ENCODE measurements at regions not wholly inside any gene's neighbourhood (a gene's known extent, or its start where the extent isn't known, plus 50 kb on each side); places are given as distances from the start of the nearest gene placed in this dataset.

- DNase-seq (ENCODE audit: low read depth in 1 of 2, low spot score in 1 of 2): no peak
Observed at GRCh38 chr7:113715981-113716856, 202.6 kb downstream of the PPP1R3A start.

GRCh38 chr7:113715262-113715661, 203.5 kb downstream of the PPP1R3A start:
- DNase-seq (ENCODE audit: low read depth in 1 of 2, low spot score in 1 of 2): no peak

- DNase-seq (ENCODE audit: low read depth in 1 of 2, low spot score in 1 of 2): peak in 1 of 2 donors; percentile 65
Observed at GRCh38 chr7:113710310-113711096, 208.3 kb downstream of the PPP1R3A start.

- DNase-seq (ENCODE audit: low read depth in 1 of 2, low spot score in 1 of 2): no peak
Observed at GRCh38 chr7:113705439-113705838, 213.4 kb downstream of the PPP1R3A start.

GRCh38 chr7:113698556-113699220, 220.1 kb downstream of the PPP1R3A start:
- no peak for DNase-seq (ENCODE audit: low read depth in 1 of 2, low spot score in 1 of 2)

- no peak for DNase-seq (ENCODE audit: low read depth in 1 of 2, low spot score in 1 of 2)
Observed at GRCh38 chr7:113694149-113694548, 224.7 kb downstream of the PPP1R3A start.

GRCh38 chr7:113684165-113684564, 234.6 kb downstream of the PPP1R3A start:
- no peak for DNase-seq (ENCODE audit: low read depth in 1 of 2, low spot score in 1 of 2)

GRCh38 chr7:113677811-113678210, 241.0 kb downstream of the PPP1R3A start:
- no peak for DNase-seq (ENCODE audit: low read depth in 1 of 2, low spot score in 1 of 2)

- DNase-seq (ENCODE audit: low read depth in 1 of 2, low spot score in 1 of 2): no peak
Observed at GRCh38 chr7:113664867-113665266, 253.9 kb downstream of the PPP1R3A start.

GRCh38 chr7:113659416-113659815, 259.4 kb downstream of the PPP1R3A start:
- DNase-seq (ENCODE audit: low read depth in 1 of 2, low spot score in 1 of 2): no peak

- DNase-seq (ENCODE audit: low read depth in 1 of 2, low spot score in 1 of 2): no peak
Observed at GRCh38 chr7:113657603-113658002, 261.2 kb downstream of the PPP1R3A start.

- no peak for DNase-seq (ENCODE audit: low read depth in 1 of 2, low spot score in 1 of 2)
Observed at GRCh38 chr7:113652501-113652900, 266.3 kb downstream of the PPP1R3A start.

- DNase-seq (ENCODE audit: low read depth in 1 of 2, low spot score in 1 of 2): no peak
Observed at GRCh38 chr7:113649556-113649955, 269.3 kb downstream of the PPP1R3A start.

GRCh38 chr7:113639221-113639620, 279.6 kb downstream of the PPP1R3A start:
- DNase-seq (ENCODE audit: low read depth in 1 of 2, low spot score in 1 of 2): no peak

GRCh38 chr7:113636727-113637421, 281.9 kb downstream of the PPP1R3A start:
- DNase-seq (ENCODE audit: low read depth in 1 of 2, low spot score in 1 of 2): no peak

GRCh38 chr7:113635492-113635891, 283.3 kb downstream of the PPP1R3A start:
- DNase-seq (ENCODE audit: low read depth in 1 of 2, low spot score in 1 of 2): no peak

- no peak for DNase-seq (ENCODE audit: low read depth in 1 of 2, low spot score in 1 of 2)
Observed at GRCh38 chr7:113633073-113633472, 285.7 kb downstream of the PPP1R3A start.

GRCh38 chr7:113628948-113629847, 289.6 kb downstream of the PPP1R3A start:
- DNase-seq (ENCODE audit: low read depth in 1 of 2, low spot score in 1 of 2): no peak

- DNase-seq (ENCODE audit: low read depth in 1 of 2, low spot score in 1 of 2): no peak
Observed at GRCh38 chr7:113625494-113626102, 293.2 kb downstream of the PPP1R3A start.

- DNase-seq (ENCODE audit: low read depth in 1 of 2, low spot score in 1 of 2): no peak
Observed at GRCh38 chr7:113622796-113623195, 296.0 kb downstream of the PPP1R3A start.
